H1 (cell line): ENCODE measurements at regions not wholly inside any gene's neighbourhood (a gene's known extent, or its start where the extent isn't known, plus 50 kb on each side); places are given as distances from the start of the nearest gene placed in this dataset.

Experiments
- CTCF ChIA-PET: fragments of 300-600 bp; sonication (Branson Sonifier 250); formaldehyde crosslinking; loops from one replicate; lab custom pipeline; 2021; ENCODE audit not compliant: partially characterized antibody; lab: Charles Lee
- POLR2A ChIA-PET: fragments of 300-600 bp; sonication (Branson Sonifier 250); formaldehyde crosslinking; loops from one replicate; lab custom pipeline; 2021; ENCODE audit warnings: inconsistent platforms; ENCODE audit not compliant: partially characterized antibody; lab: Charles Lee
- DNase-seq, 2 experiments: peaks; one replicate each; pipeline versions ENCODE4 v3.0.0 to v3.0.0-alpha.2; 2010 to 2022; ENCODE audit warnings: low spot score in 2 of 2, low read depth in 1 of 2, mixed read lengths in 1 of 2
- FAIRE-seq: peaks from 2 replicates; lab custom pipeline; 2011; peaks lifted over from hg19 to GRCh38; lab: Jason Lieb, UNC
- H2AFZ ChIP-seq: 2 replicates; pipeline ENCODE4 v1.8.1; 2012; ENCODE audit warnings: low read length, inconsistent platforms
- H2AK5ac ChIP-seq: 2 replicates; pipeline ENCODE4 v1.6.1; 2013; ENCODE audit warnings: low read depth, low read length
- H2BK120ac ChIP-seq: replicated peaks from 2 replicates; pipeline ENCODE3; 2013; ENCODE audit warnings: low read depth, low read length, inconsistent platforms
- H2BK12ac ChIP-seq: 2 replicates; pipeline ENCODE4 v1.6.1; 2013; ENCODE audit warnings: low read depth, low read length
- H2BK15ac ChIP-seq: 2 replicates; pipeline ENCODE4 v1.6.1; 2013; ENCODE audit warnings: low read length
- H2BK20ac ChIP-seq: 2 replicates; pipeline ENCODE4 v1.6.1; 2013; ENCODE audit warnings: low read length
- H2BK5ac ChIP-seq: 2 replicates; pipeline ENCODE4 v1.6.1; 2013; ENCODE audit warnings: low read depth, low read length
- H3K14ac ChIP-seq: 2 replicates; pipeline ENCODE4 v1.6.1; 2013; ENCODE audit warnings: inconsistent platforms; ENCODE audit not compliant: insufficient read length
- H3K18ac ChIP-seq: 2 replicates; pipeline ENCODE4 v1.6.1; 2013; ENCODE audit warnings: low read length; ENCODE audit errors: extremely low read depth
- H3K23ac ChIP-seq: 2 replicates; pipeline ENCODE4 v1.6.1; 2013; ENCODE audit warnings: inconsistent platforms; ENCODE audit not compliant: insufficient read length
- H3K23me2 ChIP-seq: 2 replicates; pipeline ENCODE4 v1.6.1; 2013; ENCODE audit warnings: low read depth, low read length
- H3K27ac ChIP-seq: 2 replicates; pipeline ENCODE4 v1.6.1; 2011; ENCODE audit warnings: low read depth, low read length, inconsistent platforms
- H3K27me3 ChIP-seq, 4 experiments: replicated peaks in 1 of 4; 1 replicate in 1 of 4; 2 replicates in 3 of 4; pipeline versions ENCODE4 v1.6.1 to v1.8.1; 2011 to 2013; ENCODE audit warnings: low read length in 3 of 4, mild to moderate bottlenecking in 3 of 4, inconsistent platforms in 2 of 4, mixed read lengths in 2 of 4, moderate library complexity in 1 of 4; ENCODE audit not compliant: control insufficient read depth in 3 of 4, insufficient read depth in 3 of 4; ENCODE audit errors: extremely low read depth in 1 of 4
- H3K36me3 ChIP-seq, 4 experiments: 2 replicates each; pipeline versions ENCODE4 v1.6.1 to v1.8.1; 2011 to 2013; ENCODE audit warnings: mild to moderate bottlenecking in 4 of 4, low read length in 3 of 4, moderate library complexity in 2 of 4, control low read depth in 1 of 4, inconsistent platforms in 1 of 4; ENCODE audit not compliant: insufficient read depth in 4 of 4, control insufficient read depth in 2 of 4
- H3K4ac ChIP-seq: replicated peaks from 2 replicates; pipeline ENCODE3; 2013; ENCODE audit warnings: low read length, low read depth, mixed read lengths, inconsistent platforms; ENCODE audit not compliant: insufficient read length
- H3K4me1 ChIP-seq, 4 experiments: replicated peaks in 1 of 4; 1 replicate in 1 of 4; 2 replicates in 3 of 4; pipeline versions ENCODE4 v1.6.1 to v1.8.1; 2011 to 2013; ENCODE audit warnings: low read length in 3 of 4, inconsistent platforms in 2 of 4, mixed read lengths in 1 of 4; ENCODE audit not compliant: insufficient read depth in 4 of 4, control insufficient read depth in 3 of 4
- H3K4me2 ChIP-seq, 2 experiments: 2 replicates each; pipeline versions ENCODE4 v1.6.1 to v1.8.1; 2011 to 2013; ENCODE audit warnings: low read depth in 2 of 2, low read length in 2 of 2, control low read depth in 1 of 2, inconsistent platforms in 1 of 2, mild to moderate bottlenecking in 1 of 2; ENCODE audit not compliant: insufficient read depth in 1 of 2
- H3K4me3 ChIP-seq, 4 experiments: fragments of 200-600, 300-600 bp in 1 of 4; sonication (generic), shearing (Covaris generic), sonication (Bioruptor Twin) in 1 of 4; 2 replicates each; pipeline versions ENCODE4 v1.5.1 to v1.8.1; 2011 to 2016; ENCODE audit warnings: low read length in 4 of 4, low read depth in 3 of 4, control low read depth in 2 of 4, inconsistent platforms in 2 of 4, mild to moderate bottlenecking in 2 of 4, mixed read lengths in 1 of 4, moderate library complexity in 1 of 4; ENCODE audit not compliant: insufficient read depth in 2 of 4; ENCODE audit errors: extremely low read depth in 1 of 4
- H3K56ac ChIP-seq: replicated peaks from 2 replicates; pipeline ENCODE3; 2013; ENCODE audit warnings: low read depth, mild to moderate bottlenecking, mixed read lengths, low read length, inconsistent platforms; ENCODE audit not compliant: insufficient read length
- H3K79me1 ChIP-seq: 2 replicates; pipeline ENCODE4 v1.6.1; 2013; ENCODE audit warnings: low read depth, low read length, control low read depth
- H3K79me2 ChIP-seq, 2 experiments: 2 replicates each; pipeline versions ENCODE4 v1.6.1 to v1.8.1; 2012 to 2013; ENCODE audit warnings: low read length in 2 of 2, mild to moderate bottlenecking in 2 of 2, inconsistent platforms in 1 of 2; ENCODE audit not compliant: insufficient read depth in 2 of 2, control insufficient read depth in 1 of 2
- H3K9ac ChIP-seq, 4 experiments: replicated peaks in 1 of 4; 1 replicate in 1 of 4; 2 replicates in 3 of 4; pipeline versions ENCODE4 v1.6.1 to v1.8.1; 2011 to 2013; ENCODE audit warnings: low read depth in 3 of 4, low read length in 3 of 4, control low read depth in 2 of 4, mild to moderate bottlenecking in 2 of 4, moderate library complexity in 2 of 4, inconsistent platforms in 1 of 4; ENCODE audit errors: extremely low read depth in 1 of 4
- H3K9me3 ChIP-seq, 2 experiments: 2 replicates each; pipeline versions ENCODE4 v1.6.1 to v1.8.1; 2012 to 2013; ENCODE audit warnings: mild to moderate bottlenecking in 2 of 2, moderate library complexity in 2 of 2, control low read depth in 1 of 2, inconsistent platforms in 1 of 2, low read depth in 1 of 2, low read length in 1 of 2, mixed read lengths in 1 of 2; ENCODE audit not compliant: insufficient read depth in 2 of 2
- H4K20me1 ChIP-seq, 2 experiments: replicated peaks in 1 of 2; 2 replicates each; pipeline versions ENCODE3 to v1.8.1; 2011 to 2013; ENCODE audit warnings: inconsistent platforms in 2 of 2, low read length in 2 of 2, mild to moderate bottlenecking in 1 of 2; ENCODE audit not compliant: insufficient read depth in 2 of 2, control insufficient read depth in 1 of 2
- H4K5ac ChIP-seq: 2 replicates; pipeline ENCODE4 v1.6.1; 2013; ENCODE audit warnings: low read length, low read depth, mixed read lengths, inconsistent platforms; ENCODE audit not compliant: insufficient read length
- H4K8ac ChIP-seq: 2 replicates; pipeline ENCODE4 v1.8.0; 2013; ENCODE audit warnings: mild to moderate bottlenecking, moderate library complexity, low read length, inconsistent platforms; ENCODE audit not compliant: insufficient read depth; ENCODE audit errors: extremely low read depth
- H4K91ac ChIP-seq: replicated peaks from 2 replicates; pipeline ENCODE3; 2013; ENCODE audit warnings: low read length, mixed read lengths, inconsistent platforms; ENCODE audit not compliant: insufficient read length
- BCL11A ChIP-seq, 2 experiments: IDR thresholded peaks; one replicate each; pipeline ENCODE4 v1.6.1; 2011; ENCODE audit warnings: low read depth in 2 of 2, low read length in 2 of 2, mild to moderate bottlenecking in 2 of 2
- CBX5 ChIP-seq: fragments of 300-800, 300-1000 bp; sonication (generic); IDR thresholded peaks from 2 replicates; pipeline ENCODE4 v1.7.1; 2016; ENCODE audit warnings: antibody characterized with exemption, low read length, low read depth
- CHD1 ChIP-seq: IDR thresholded peaks from 2 replicates; pipeline ENCODE4 v1.6.1; 2012; ENCODE audit warnings: low read depth, low read length, improper control_type of control experiment
- EZH2 ChIP-seq: fragments of 200-600 bp; sonication (generic); IDR thresholded peaks from 2 replicates; pipeline ENCODE4 v1.7.1; 2012; ENCODE audit warnings: low read depth, mild to moderate bottlenecking, moderate library complexity, low read length, inconsistent platforms; ENCODE audit not compliant: severe bottlenecking
- RXRA ChIP-seq: IDR thresholded peaks from 2 replicates; pipeline ENCODE4 v1.6.1; 2011; ENCODE audit warnings: low read depth, mild to moderate bottlenecking, low read length, moderate library complexity; ENCODE audit not compliant: insufficient read depth
- SAP30 ChIP-seq: fragments of 300-600 bp; sonication (generic); IDR thresholded peaks from 2 replicates; pipeline ENCODE4 v1.7.1; 2012; ENCODE audit warnings: low read length, moderate library complexity, mild to moderate bottlenecking, inconsistent platforms; ENCODE audit not compliant: insufficient read depth, insufficient replicate concordance
- SP1 ChIP-seq: IDR thresholded peaks from 2 replicates; pipeline ENCODE4 v1.6.1; 2011; ENCODE audit warnings: low read depth, low read length
- SP2 ChIP-seq: IDR thresholded peaks from 2 replicates; pipeline ENCODE4 v1.6.1; 2012; ENCODE audit warnings: mild to moderate bottlenecking, low read length, inconsistent platforms
- TAF7 ChIP-seq: optimal IDR thresholded peaks from 2 replicates; pipeline ENCODE3; 2011; ENCODE audit warnings: low read depth, mild to moderate bottlenecking, inconsistent platforms, low read length, moderate library complexity, borderline replicate concordance
- YY1 ChIP-seq: IDR thresholded peaks from 2 replicates; pipeline ENCODE4 v1.6.1; 2011; ENCODE audit warnings: low read depth, mild to moderate bottlenecking, low read length
- WGBS, 2 experiments: shearing (Covaris generic) in 1 of 2; methylation state at CpG; one replicate each; pipeline versions ENCODE4 v1.1.6 to v1.1.7; 2013 to 2015; ENCODE audit warnings: low lambda C conversion rate in 2 of 2, mixed read lengths in 2 of 2, inconsistent platforms in 1 of 2, low coverage in 1 of 2, missing lambda C conversion rate in 1 of 2; ENCODE audit not compliant: insufficient replicate concordance in 2 of 2, insufficient coverage in 1 of 2, insufficient read length in 1 of 2; ENCODE audit errors: extremely low coverage in 1 of 2, missing lambda C conversion rate in 1 of 2; 5-methylcytosine and 5-hydroxymethylcytosine counted together

DNA sequence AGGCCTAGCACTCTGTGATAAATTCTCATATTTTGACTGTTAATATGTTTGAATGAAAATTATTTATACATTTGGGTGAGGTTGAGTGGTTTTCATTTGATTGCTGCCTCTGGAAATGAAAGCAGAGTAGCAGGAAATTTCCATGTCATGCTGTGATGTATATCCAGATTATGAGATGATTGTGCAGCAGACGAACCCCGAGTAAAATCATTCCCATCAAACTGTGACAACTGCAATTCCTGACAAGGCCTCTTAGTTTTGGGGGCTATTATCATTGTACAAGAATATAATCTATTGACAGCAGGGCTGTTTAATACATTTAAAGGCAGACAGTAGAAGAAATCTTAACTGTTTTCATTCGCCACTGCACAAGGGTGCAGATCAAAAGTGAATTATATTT lies 134.8 kb downstream of the ATG4C start:
- Histone ChIP-seq H3K4ac (no peak overlapping the region), H3K79me1 (no peaks in the 10 kb centered on the region), H4K5ac (no peak overlapping the region), H3K56ac (no peak overlapping the region), H2AK5ac (no peak overlapping the region), H4K91ac (no peak overlapping the region), H3K4me2 (no peak overlapping the region), H2BK5ac (no peak overlapping the region), H2BK120ac (no peak overlapping the region), H3K9ac (no peak overlapping the region), H2AFZ (no peak overlapping the region), H3K27ac (no peak overlapping the region), H4K8ac (no peak overlapping the region), H3K23me2 (no peaks in the 10 kb centered on the region), H3K36me3 (no peaks in the 10 kb centered on the region), H2BK12ac (no peak overlapping the region), H3K4me3 (no peak overlapping the region), H3K27me3 (no peaks in the 10 kb centered on the region), H2BK20ac (no peak overlapping the region), H4K20me1 (no peaks in the 10 kb centered on the region), H3K9me3 (no peaks in the 10 kb centered on the region), H3K79me2 (no peaks in the 10 kb centered on the region), H3K23ac (no peak overlapping the region), H3K14ac (no peak overlapping the region), H3K4me1 (peaks cover 1 to 5% (median 3%) of the 10 kb centered on the region in 4 experiments; a peak in 5 of 7 replicates), H2BK15ac (no peak overlapping the region), H3K18ac (no peak overlapping the region)
- FAIRE-seq (no peak), DNase-seq (no peak)
- ChIA-PET CTCF (no interaction called here), POLR2A (no interaction called here)
- TF ChIP-seq YY1 (no peak), SP1 (no peak), CBX5 (no peak), EZH2 (no peak), SAP30 (no peak), CHD1 (no peak), TAF7 (no peak), SP2 (no peak), BCL11A (IDR thresholded peaks at IDR 0.05; ENCODE audit: low read depth in 2 of 2, low read length in 2 of 2) (no peak), RXRA (no peak)
- 94% methylated on average over 3 of the region's 3 CpGs; no CpG with 5 or more reads in 1 of the 2 experiments for whole genome bisulfite sequencing, 2 experiments
